Skeletal muscle cell (primary cell): ENCODE measurements at regions not wholly inside any gene's neighbourhood (a gene's known extent, or its start where the extent isn't known, plus 50 kb on each side); places are given as distances from the start of the nearest gene placed in this dataset.

Experiments
- DNase-seq: peaks from one replicate; pipeline ENCODE4 v3.0.0-alpha.2; 2010; ENCODE audit warnings: low read depth
- H3K4me3 ChIP-seq: 2 replicates; pipeline ENCODE4 v1.5.1; 2011; ENCODE audit warnings: low read depth, mild to moderate bottlenecking, control low read depth, low read length, moderate library complexity

GRCh38 chr7:86918245-86918644 is 141.2 kb downstream of the ELAPOR2 start:
- no peak for DNase-seq
- H3K4me3 ChIP-seq: no peak overlapping the region

- DNase-seq: no peak
- no peak overlapping the region for H3K4me3 ChIP-seq
These were observed 143.1 kb downstream of the ELAPOR2 start for GRCh38 chr7:86916277-86916825.

- no peak for DNase-seq
These were observed 144.9 kb downstream of the ELAPOR2 start for GRCh38 chr7:86914551-86914950.

More at GRCh38 chr7:86914551-86914950, 144.9 kb downstream of the ELAPOR2 start:
- H3K4me3 ChIP-seq: no peak overlapping the region
